Hepatocyte (in vitro differentiated cells): ENCODE measurements at regions not wholly inside any gene's neighbourhood (a gene's known extent, or its start where the extent isn't known, plus 50 kb on each side); places are given as distances from the start of the nearest gene placed in this dataset.

Experiments
- EZH2phosphoT487 ChIP-seq: fragments of 200-600 bp; sonication (generic); IDR thresholded peaks from one replicate; pipeline ENCODE4 v1.6.1; 2018; ENCODE audit warnings: antibody characterized with exemption, mild to moderate bottlenecking, low read depth, moderate library complexity; ENCODE audit not compliant: unreplicated experiment, severe bottlenecking
- TF ChIP-seq, protein P1 (sequence below): fragments of 200-600 bp; sonication (generic); IDR thresholded peaks from 2 replicates; pipeline ENCODE4 v1.5.1; 2016; ENCODE audit warnings: antibody characterized with exemption, mild to moderate bottlenecking; ENCODE audit not compliant: poor library complexity

DNA sequence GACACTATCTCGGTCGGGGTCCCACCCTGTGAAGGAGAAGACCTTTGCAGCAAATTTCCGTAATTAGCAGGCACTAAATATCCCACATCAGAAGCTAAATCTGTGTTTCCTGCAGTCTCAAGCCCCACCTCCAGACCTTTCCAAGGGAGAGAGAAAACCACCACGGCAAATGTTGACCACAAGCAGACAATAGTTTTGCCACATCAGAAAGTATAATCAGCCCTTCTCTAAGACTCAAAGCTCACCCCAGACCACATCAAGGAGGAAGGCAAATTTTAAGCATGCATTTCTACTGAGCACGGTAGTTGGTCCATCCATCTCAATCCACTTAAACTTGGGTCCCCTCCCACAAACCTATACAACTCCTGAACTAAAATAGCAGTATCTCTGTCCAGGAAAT, 398.5 kb downstream of the GPM6A start:
- TF ChIP-seq, protein P1, sequence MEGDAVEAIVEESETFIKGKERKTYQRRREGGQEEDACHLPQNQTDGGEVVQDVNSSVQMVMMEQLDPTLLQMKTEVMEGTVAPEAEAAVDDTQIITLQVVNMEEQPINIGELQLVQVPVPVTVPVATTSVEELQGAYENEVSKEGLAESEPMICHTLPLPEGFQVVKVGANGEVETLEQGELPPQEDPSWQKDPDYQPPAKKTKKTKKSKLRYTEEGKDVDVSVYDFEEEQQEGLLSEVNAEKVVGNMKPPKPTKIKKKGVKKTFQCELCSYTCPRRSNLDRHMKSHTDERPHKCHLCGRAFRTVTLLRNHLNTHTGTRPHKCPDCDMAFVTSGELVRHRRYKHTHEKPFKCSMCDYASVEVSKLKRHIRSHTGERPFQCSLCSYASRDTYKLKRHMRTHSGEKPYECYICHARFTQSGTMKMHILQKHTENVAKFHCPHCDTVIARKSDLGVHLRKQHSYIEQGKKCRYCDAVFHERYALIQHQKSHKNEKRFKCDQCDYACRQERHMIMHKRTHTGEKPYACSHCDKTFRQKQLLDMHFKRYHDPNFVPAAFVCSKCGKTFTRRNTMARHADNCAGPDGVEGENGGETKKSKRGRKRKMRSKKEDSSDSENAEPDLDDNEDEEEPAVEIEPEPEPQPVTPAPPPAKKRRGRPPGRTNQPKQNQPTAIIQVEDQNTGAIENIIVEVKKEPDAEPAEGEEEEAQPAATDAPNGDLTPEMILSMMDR: no peak
- TF ChIP-seq EZH2phosphoT487: no peak
